SHP77 (cell line): ENCODE measurements at regions not wholly inside any gene's neighbourhood (a gene's known extent, or its start where the extent isn't known, plus 50 kb on each side); places are given as distances from the start of the nearest gene placed in this dataset.
A peak's percentile ranks its signal among the peaks of the same experiment; 100 is the strongest.

Experiments used
- DNase-seq, 2 experiments: peaks; one replicate each; lab custom pipeline; 2025; lab: John Stamatoyannopoulos, UW

DNA sequence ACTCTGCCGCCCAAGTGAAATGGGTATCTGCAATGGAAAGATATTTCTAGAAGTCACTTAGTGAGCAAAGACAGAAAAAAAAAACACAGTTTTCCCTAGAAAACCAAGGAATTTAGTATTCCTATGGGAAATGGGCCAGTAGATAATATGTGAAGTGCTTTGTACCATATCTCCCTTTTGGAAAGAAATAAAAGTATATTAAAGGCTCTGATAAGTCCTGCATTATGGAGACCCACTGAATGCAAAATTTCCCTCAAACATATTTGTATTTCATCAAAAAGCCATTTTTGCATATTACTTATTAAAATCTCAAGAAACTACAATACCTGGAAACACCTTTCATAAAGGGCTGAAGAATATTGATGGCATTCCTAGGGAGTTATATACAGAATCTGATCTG is 51.6 kb upstream of the DYNLRB2 start:
- no peak for DNase-seq

GRCh38 chr16:80488167-80488566 is 52.6 kb upstream of the DYNLRB2 start:
- DNase-seq, result no peak

- no peak for DNase-seq
Measured at GRCh38 chr16:80480664-80481063, 60.1 kb upstream of the DYNLRB2 start.

GRCh38 chr16:80477838-80478237 is 63.0 kb upstream of the DYNLRB2 start:
- DNase-seq, result no peak

DNA sequence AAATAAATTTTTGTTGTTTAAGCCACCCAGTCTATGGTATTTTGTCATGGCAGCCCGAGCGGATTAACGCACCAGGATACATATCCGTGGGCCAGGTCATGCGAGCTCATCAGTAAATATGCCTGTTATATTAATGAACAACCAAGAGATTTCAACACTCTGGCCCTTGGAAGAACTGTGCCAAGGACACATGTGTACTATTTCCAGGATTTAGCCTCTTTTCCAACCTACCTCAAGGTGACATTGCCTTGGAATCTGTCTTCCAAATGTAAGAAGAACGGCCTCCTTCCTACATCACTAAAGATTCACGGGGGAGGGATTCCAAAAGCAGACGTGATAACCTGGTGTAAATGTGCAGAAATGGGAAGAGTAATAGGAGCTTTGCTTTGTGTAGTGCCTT is 72.8 kb upstream of the DYNLRB2 start:
- no peak for DNase-seq

DNA sequence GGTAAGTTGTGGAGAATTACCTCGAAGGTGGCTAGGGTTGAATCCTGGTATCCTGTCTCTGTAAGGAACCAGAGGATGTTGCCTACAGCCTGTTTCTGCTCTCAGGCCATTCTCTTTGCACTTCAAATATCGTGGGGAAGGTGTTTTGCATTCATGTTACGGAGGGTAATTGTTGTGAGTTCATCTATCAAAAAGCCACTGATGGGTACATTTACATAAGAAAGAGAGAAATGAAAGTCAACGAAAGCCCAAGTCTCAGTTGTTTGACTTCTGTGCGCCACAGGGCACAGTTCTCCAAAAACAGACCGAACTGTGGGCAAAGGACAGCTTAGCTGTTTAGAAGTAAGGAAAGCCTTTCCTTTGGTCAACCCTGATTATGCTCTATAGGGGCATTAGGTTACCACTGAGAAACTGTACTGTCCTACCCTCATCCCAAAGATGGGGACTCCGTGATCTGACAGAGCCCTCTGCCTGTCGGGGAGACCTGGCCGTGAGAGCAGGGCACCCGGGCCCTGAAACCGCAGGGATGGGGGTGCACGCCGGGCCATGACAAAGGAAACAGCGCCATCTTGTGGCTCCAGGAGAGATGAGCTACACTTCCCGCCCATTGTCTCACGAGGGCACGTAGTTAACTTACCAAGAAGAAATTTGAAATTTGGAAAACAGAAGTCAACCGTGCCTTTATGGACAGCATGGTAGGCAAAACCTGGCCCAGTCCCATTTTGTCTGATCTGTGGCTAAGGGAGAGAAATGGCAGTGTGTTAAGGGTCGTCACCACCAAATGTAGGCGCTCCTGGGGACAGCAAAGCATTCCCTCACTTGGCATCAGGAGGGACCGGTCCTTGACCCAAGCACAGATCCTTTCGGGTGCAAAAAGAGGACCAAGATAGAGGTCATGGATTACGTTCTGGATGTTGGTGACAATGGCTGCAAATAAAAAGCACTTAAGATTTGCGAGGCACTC is 74.5 kb upstream of the DYNLRB2 start:
- DNase-seq, result peak; percentile 46 to 47

DNA sequence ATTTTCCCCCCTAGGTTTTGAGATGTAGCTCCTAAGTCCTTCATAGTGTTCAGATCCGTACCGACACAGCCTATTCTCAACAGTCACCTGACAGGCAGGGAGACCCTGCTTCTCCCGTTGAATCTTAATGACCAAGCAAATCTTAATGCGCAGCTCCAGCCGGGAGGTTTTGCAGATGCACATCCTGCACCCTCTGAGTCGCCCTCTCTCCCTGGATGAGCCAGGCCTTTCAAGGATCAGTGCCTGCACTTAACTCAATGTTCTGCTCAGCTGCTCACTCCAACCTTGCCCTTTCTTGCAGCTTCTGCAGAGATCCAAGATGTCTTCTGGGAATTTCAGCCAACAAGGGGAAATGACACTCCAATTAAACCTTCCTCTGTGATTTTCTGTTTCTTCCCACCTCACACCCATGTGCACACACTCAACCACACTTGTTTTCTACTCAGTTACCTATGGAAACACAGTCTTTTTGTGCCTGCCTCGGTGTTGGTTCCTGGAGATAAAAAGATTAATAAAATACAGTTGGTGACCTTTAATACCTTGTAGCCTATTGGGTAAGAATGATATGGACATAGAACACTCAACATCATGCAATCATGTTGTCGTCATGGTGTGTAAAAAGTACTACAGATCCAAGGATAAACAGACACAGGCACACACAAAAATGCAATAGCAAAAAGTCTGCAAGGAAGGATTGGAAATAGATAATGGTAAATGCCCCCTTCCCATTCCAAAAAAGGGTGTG is 76.9 kb upstream of the DYNLRB2 start:
- no peak for DNase-seq

- DNase-seq, result no peak
Measured at GRCh38 chr16:80463326-80463725, 77.5 kb upstream of the DYNLRB2 start.

GRCh38 chr16:80462917-80463316 is 77.9 kb upstream of the DYNLRB2 start:
- DNase-seq, result no peak

DNA sequence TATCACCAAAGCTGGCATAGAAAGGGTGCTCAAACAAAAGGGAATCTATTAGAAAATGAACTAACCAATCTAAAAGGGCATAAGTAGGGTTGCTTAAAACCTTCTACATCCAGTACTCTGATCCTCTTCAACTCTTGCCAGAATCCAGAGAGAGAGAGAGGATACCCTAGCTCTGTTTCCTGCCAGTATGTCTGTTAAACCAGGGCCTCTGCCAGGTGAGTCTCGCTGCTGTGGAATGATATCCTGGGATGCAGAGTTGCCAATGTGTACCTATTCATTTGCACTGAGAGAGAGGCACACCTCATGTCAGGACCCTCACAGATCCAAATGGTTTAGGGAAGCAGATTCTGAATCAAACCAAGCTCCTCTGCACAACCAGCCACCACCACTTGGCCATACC is 79.8 kb upstream of the DYNLRB2 start:
- no peak for DNase-seq

- no peak for DNase-seq
Measured at GRCh38 chr16:80459966-80460365, 80.8 kb upstream of the DYNLRB2 start.

GRCh38 chr16:80459331-80459777 is 81.4 kb upstream of the DYNLRB2 start:
- no peak for DNase-seq

GRCh38 chr16:80457871-80458270 is 82.9 kb upstream of the DYNLRB2 start:
- no peak for DNase-seq

GRCh38 chr16:80454802-80455201 is 86.0 kb upstream of the DYNLRB2 start:
- no peak for DNase-seq

DNA sequence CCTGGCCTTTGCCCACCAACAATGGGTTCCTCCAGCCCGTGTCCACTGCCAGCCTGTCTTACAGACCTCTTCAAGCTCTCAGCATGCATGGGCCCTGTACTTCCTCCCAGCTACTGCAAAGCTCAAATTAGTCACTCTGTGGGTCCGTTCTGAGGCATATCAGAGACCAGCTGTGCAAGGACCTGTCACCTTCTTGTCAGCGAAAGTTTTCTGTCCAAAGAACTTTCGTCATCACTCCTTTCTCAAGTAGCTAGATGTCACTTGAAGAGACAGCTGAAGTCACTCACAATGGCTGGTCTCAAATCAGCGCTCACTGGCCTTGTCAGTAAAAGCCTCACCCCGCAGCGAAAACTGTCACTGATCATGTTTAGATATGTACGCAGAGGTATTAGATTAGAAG is 91.4 kb upstream of the DYNLRB2 start:
- no peak for DNase-seq

DNA sequence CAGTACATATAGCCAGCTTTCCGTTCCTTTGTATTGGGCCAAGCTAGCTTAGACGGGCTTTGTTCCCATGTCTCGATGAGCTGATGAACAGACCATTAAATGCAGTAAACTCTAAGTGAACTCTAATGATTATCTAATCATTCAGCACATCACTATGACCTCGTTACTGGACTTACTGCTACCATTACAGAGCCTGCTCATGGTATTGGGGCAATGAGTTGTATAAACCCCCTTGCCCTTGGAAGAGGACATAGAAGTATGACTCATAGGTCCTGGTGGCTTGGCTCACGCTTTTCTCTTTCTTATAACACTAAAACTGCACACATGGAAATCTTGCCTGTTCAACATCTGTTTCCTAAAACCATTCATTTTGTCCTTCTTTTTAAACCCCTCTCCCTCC is 93.6 kb upstream of the DYNLRB2 start:
- DNase-seq, result no peak

GRCh38 chr16:80442779-80443178 is 98.0 kb upstream of the DYNLRB2 start:
- DNase-seq, result no peak

DNA sequence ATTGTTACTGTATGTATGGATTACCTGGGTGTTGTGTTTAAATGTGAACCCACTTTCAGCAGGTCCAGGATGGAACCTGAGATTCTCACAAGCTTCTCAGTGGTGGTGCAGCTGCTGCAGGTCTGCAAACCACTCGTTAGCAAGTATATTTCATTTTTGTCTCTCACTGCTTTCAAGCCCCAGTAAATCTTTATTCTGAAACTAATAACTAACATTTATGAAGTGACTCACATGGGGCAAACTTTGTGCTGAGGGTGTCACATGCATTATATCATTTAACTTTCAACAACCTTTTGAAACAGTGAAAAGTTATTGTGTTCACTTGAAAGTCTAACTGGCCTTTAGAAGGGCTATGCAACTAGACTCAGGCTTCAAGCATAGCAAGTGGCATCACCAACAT is 98.9 kb upstream of the DYNLRB2 start:
- no peak for DNase-seq

GRCh38 chr16:80440667-80441066 is 100.1 kb upstream of the DYNLRB2 start:
- DNase-seq, result no peak

DNA sequence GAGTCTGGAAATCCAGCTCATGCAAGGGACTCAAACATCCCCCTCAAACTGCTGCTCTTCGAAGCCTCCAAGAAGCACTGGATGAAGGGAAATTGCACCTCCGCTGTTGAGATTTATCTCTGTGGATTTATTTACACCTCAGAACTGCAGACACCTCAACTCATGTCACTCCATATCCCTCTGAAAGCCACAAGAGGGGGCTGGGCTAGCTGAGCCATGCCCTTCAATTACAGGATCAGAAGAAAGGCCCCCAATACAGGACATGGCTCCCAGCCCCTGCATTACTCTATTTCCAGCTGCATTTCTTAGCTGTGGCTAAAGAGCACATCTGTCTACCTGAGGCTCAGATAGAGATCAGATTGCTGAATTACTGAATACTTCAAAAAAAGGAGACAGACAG is 103.1 kb upstream of the DYNLRB2 start:
- DNase-seq, result no peak

DNA sequence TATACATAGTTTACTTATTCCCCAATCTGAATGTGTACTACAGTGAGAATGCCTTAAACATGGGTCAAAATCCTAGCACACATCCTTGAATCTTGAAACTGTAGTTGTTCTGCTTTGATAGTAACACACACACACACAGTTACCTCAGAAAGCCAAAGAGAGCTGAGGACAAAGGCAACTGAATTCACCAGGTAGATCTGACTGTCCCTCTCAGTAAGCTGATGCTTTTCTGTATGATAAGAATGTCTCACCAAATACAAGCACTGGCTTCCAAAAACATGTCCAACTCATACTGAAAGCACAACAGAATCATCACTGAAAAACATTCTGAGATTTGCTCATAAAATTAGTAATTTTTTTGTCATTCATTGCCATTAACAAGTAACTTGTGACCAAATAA is 104.3 kb upstream of the DYNLRB2 start:
- no peak for DNase-seq

- DNase-seq, result no peak
Measured at GRCh38 chr16:80433623-80434022, 107.2 kb upstream of the DYNLRB2 start.

- no peak for DNase-seq
Measured at GRCh38 chr16:80427795-80428194, 113.0 kb upstream of the DYNLRB2 start.
